ENCODE measurements at regions not wholly inside any gene's neighbourhood (a gene's known extent, or its start where the extent isn't known, plus 50 kb on each side); places are given as distances from the start of the nearest gene placed in this dataset.

DNA sequence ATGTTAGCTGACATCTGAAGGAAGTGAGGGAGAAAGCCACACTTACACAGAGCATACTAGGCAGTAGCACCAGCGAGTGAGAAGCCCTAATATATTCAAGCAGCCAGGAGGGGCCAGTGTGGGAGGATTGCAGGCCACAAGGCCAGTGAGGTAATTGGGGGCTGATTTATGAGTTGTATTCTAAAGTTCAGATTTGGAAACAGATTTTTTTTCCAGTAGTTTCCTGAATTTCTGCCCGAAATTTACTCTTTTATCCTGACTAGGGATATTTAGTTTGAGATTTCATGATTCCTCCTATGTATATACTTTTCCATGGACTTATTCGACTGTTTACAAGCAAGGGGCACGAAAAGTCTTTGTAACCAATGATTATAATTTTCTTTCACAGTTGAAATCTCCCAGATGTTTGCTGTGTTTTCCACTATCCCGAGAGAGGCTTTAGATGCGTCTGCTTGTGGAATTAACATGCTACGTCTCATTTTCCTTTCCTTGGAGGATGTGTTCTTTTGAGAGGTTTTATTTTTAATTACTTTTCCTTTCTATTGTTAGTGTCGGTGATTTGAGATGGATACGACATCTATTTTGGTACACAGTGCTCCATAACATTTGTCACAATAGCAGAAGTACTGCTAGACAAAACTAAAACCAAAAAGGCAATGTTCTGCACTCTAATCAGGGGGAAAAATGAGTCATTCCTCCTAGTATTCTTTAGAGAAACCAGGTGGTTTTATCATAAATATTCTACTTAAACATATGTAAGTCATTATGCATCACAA lies 356.3 kb upstream of the HSF2 start:
- Mint-ChIP-seq H3K9me3 (peaks cover 0 to 2% of the 10 kb centered on the region in 2 experiments; a peak in 1 of 5 replicates), H3K36me3 (ENCODE audit: insufficient read depth in 1 of 3, low read depth in 3 of 3) (no peaks in the 10 kb centered on the region), H3K4me3 (no peak overlapping the region), H3K27ac (no peak overlapping the region), H3K27me3 (ENCODE audit: low read depth) (no peaks in the 10 kb centered on the region; the same call in 1 of the 2 replicates), H3K4me1 (peaks cover 0 to 1% of the 10 kb centered on the region in 2 experiments; a peak in 1 of 4 replicates)
- Histone ChIP-seq H3K79me2 (ENCODE audit: insufficient read depth, low read length) (no peaks in the 10 kb centered on the region), H2BK12ac (ENCODE audit: insufficient read length, low read depth, low read length) (no peak overlapping the region), H3T11ph (ENCODE audit: low read length) (no peak overlapping the region), H3K27me3 (ENCODE audit: insufficient read depth, low read length) (no peaks in the 10 kb centered on the region), H4K8ac (replicated peaks; ENCODE audit: insufficient read length, low read depth, low read length) (no peak overlapping the region), H2BK20ac (ENCODE audit: low read depth, low read length, poor library complexity, severe bottlenecking) (no peak overlapping the region), H3K14ac (ENCODE audit: insufficient read depth, low read length) (no peak overlapping the region), H2BK15ac (ENCODE audit: low read depth, low read length) (no peak overlapping the region), H3K9me3 (ENCODE audit: control insufficient read depth, low read depth, low read length) (no peaks in the 10 kb centered on the region), H3K4me2 (ENCODE audit: insufficient read depth, insufficient read length, low read length) (no peak overlapping the region), H3K4ac (ENCODE audit: low read depth, low read length) (no peak overlapping the region), H4K5ac (ENCODE audit: insufficient read length, low read depth, low read length) (no peak overlapping the region), H3K18ac (ENCODE audit: insufficient read length, low read depth, low read length) (no peak overlapping the region), H2AK5ac (ENCODE audit: insufficient read length, low read length) (no peak overlapping the region), H3K27ac (ENCODE audit: insufficient read length, low read depth, low read length) (no peak overlapping the region), H4K20me1 (ENCODE audit: control insufficient read depth, insufficient read depth, insufficient read length) (no peaks in the 10 kb centered on the region), H3K23ac (ENCODE audit: insufficient read length, low read depth, low read length) (no peak overlapping the region), H3K79me1 (ENCODE audit: insufficient read depth, low read depth, low read length, poor library complexity, severe bottlenecking) (no peaks in the 10 kb centered on the region), H2AFZ (ENCODE audit: low read length) (no peak overlapping the region), H3K4me1 (ENCODE audit: insufficient read depth, low read length) (no peaks in the 10 kb centered on the region), H3K23me2 (ENCODE audit: insufficient read length, low read depth, low read length, poor library complexity, severe bottlenecking) (no peaks in the 10 kb centered on the region), H2BK5ac (ENCODE audit: insufficient read length, low read length) (no peak overlapping the region), H3K9ac (ENCODE audit: extremely low read depth, insufficient read length, low read length) (no peak overlapping the region), H2BK120ac (ENCODE audit: low read depth, low read length, poor library complexity, severe bottlenecking) (no peak overlapping the region), H4K91ac (ENCODE audit: insufficient read length, low read depth, low read length) (no peak overlapping the region), H3K56ac (ENCODE audit: insufficient read length, low read depth, low read length) (no peak overlapping the region)
- no CpG with 5 or more reads among the region's 9 CpGs for WGBS (ENCODE audit: extremely low coverage, insufficient read length, low lambda C conversion rate)
- DNase-seq: no peak
- no peak for TF ChIP-seq CTCF (conservative IDR thresholded peaks at IDR 0.05)

All from H9 (cell line).